Activated CD4-positive, alpha-beta T cell treated with anti-CD3 and anti-CD28 coated beads, Interleukin-2, amount 10 ng/mL, durations not matched to agents 7 days and 5 days (primary cell): ENCODE measurements at regions not wholly inside any gene's neighbourhood (a gene's known extent, or its start where the extent isn't known, plus 50 kb on each side); places are given as distances from the start of the nearest gene placed in this dataset.

Source experiments
- CTCF ChIA-PET: fragments of 350-600 bp; sonication (Branson Sonifier 250); formaldehyde crosslinking; loops from one replicate; lab custom pipeline; 2021; ENCODE audit warnings: antibody characterized with exemption; lab: Charles Lee
- POLR2A ChIA-PET: fragments of 350-600 bp; sonication (Branson Sonifier 250); formaldehyde crosslinking; loops from one replicate; lab custom pipeline; 2021; ENCODE audit warnings: antibody characterized with exemption; lab: Charles Lee
- DNase-seq: peaks from one replicate; pipeline ENCODE4 v3.0.0-alpha.2; 2020
- H3K27ac Mint-ChIP-seq: one replicate; pipeline ENCODE4 v1.8.0; 2021; ENCODE audit warnings: mild to moderate bottlenecking, moderate library complexity, mixed read lengths
- H3K27me3 Mint-ChIP-seq: one replicate; pipeline ENCODE4 v1.8.0; 2021; ENCODE audit warnings: mixed read lengths
- H3K36me3 Mint-ChIP-seq: one replicate; pipeline ENCODE4 v1.8.0; 2021; ENCODE audit warnings: low read depth, mixed read lengths
- H3K4me1 Mint-ChIP-seq: one replicate; pipeline ENCODE4 v1.8.0; 2021; ENCODE audit warnings: mixed read lengths
- H3K4me3 Mint-ChIP-seq: one replicate; pipeline ENCODE4 v1.8.0; 2021; ENCODE audit warnings: mild to moderate bottlenecking, moderate library complexity, mixed read lengths
- H3K9me3 Mint-ChIP-seq: one replicate; pipeline ENCODE4 v1.8.0; 2021; ENCODE audit warnings: mixed read lengths

DNA sequence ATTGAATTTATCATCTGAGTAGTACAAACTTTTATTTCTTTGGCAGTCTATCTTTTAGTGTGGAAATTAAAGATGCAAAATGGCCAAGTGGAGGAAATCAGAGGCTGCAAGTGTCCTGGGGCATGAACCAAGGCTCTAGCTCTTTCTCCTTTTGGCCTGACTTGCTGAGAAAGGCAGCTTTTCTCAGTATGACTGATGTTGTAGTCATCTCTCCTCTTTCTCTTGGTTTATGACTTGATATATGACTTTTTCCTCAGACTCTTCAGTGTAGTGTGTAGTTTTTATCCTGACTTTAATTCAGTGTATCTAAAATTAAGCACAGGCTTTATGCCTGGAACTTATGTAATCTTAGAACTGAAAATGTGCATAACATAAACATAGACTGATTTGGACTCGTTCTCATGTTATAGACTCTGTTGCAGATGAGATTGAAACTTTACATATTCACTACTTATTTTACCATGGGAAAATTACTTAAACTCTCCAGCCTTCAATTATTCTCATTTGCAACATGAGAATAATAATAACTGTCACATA, 65.7 kb downstream of the SLITRK5 start:
- Mint-ChIP-seq H3K4me3 (no peak overlapping the region), H3K4me1 (no peaks in the 10 kb centered on the region), H3K27ac (no peak overlapping the region), H3K27me3 (no peaks in the 10 kb centered on the region), H3K36me3 (no peaks in the 10 kb centered on the region), H3K9me3 (no peaks in the 10 kb centered on the region)
- DNase-seq = no peak
- CTCF ChIA-PET = no interaction called here
- POLR2A ChIA-PET = no interaction called here

DNA sequence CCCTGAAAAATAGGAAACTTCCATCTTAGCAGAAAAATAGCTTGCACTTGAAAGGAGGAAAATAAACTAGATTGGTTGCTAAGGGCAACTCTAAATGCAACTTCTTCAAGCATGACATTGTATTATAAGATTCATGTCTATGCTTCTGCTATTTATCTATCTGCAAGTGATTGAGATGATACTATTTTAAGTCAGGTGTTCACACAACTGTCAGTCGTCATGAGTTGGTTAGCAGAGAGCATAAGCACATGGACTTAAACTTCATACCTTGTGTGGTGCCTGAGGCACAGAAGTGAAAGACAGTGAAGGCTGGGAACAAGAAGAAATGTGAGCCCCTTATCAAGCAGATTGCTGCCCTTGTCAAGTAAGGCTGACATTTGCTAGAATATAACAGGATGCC, 82.9 kb downstream of the SLITRK5 start:
- H3K27ac Mint-ChIP-seq = no peak overlapping the region
- H3K27me3 Mint-ChIP-seq = no peaks in the 10 kb centered on the region
- POLR2A ChIA-PET = no interaction called here
- H3K4me1 Mint-ChIP-seq = no peaks in the 10 kb centered on the region
- no peak overlapping the region for H3K4me3 Mint-ChIP-seq
- DNase-seq = no peak
- no peaks in the 10 kb centered on the region for H3K9me3 Mint-ChIP-seq
- H3K36me3 Mint-ChIP-seq = no peaks in the 10 kb centered on the region
- CTCF ChIA-PET = no interaction called here

DNA sequence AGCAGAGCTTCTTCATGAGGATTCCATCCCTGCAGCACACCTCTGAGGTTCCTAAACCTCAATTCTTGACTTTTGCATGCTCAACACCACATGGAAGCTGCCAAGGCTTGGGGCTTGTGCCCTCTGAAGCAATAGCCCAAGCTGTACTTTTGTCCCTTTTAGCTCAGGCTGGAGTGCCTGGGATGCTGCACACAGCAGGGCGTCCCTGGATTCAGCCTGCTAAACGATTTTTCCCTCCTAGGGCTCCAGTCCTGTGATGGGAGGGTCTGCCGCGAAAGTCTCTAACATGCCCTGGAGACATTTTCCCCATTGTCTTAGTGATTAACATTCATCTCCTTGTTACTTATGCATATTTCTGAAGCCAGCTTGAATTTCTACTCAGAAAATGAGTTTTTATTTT, 98.3 kb downstream of the SLITRK5 start:
- CTCF ChIA-PET = no interaction called here
- no peaks in the 10 kb centered on the region for H3K9me3 Mint-ChIP-seq

DNA sequence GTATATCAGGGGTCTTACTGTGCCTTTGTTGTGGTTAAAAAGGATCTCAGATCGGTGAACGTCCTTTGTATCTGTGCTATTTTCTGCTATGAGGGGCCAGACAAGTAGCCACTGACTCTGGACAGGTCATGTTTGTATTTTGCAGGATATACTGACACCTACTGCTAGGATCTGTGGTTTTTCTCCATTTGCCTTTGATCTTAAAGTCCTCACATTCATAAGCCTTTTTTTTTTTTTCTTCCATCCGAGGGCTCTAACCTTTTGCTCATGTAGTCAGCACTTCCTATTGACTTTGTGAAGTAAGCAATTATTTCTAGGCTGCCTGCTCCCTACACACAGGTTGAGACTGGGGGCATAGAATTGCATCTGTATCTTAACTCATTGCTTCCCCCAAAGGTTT, 106.2 kb downstream of the SLITRK5 start:
- no peaks in the 10 kb centered on the region for H3K27me3 Mint-ChIP-seq
- POLR2A ChIA-PET = no interaction called here
- H3K9me3 Mint-ChIP-seq = no peaks in the 10 kb centered on the region

More for the DNA sequence above, 98.3 kb downstream of the SLITRK5 start:
- POLR2A ChIA-PET = no interaction called here
- Mint-ChIP-seq H3K4me3 (no peak overlapping the region), H3K4me1 (no peaks in the 10 kb centered on the region), H3K27ac (no peak overlapping the region), H3K27me3 (no peaks in the 10 kb centered on the region), H3K36me3 (no peaks in the 10 kb centered on the region)
- no peak for DNase-seq

DNA sequence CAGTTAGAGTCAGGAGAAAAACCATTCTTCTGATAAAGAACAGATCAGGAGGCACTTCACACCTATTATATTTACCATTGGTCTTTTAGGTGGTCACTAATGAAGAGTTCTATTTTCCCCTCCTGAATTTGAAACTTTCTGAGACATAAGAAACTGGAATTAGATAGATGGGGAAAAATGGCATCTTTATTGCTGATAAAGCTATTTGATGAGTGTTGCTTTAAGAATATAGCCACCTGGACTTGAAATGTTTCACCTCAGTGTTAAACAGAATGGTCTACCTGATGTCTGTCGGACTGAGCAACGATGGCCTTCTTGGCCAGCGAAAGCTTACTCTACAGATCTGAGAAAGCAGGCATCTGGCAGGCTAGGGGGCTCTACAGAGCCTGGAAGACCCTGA, 107.0 kb downstream of the SLITRK5 start:
- H3K27me3 Mint-ChIP-seq = no peaks in the 10 kb centered on the region
- no peak overlapping the region for H3K4me3 Mint-ChIP-seq
- H3K36me3 Mint-ChIP-seq = no peaks in the 10 kb centered on the region
- no peak for DNase-seq
- POLR2A ChIA-PET = no interaction called here
- H3K4me1 Mint-ChIP-seq = no peaks in the 10 kb centered on the region
- CTCF ChIA-PET = no interaction called here
- no peaks in the 10 kb centered on the region for H3K9me3 Mint-ChIP-seq
- no peak overlapping the region for H3K27ac Mint-ChIP-seq

More for the DNA sequence above, 106.2 kb downstream of the SLITRK5 start:
- Mint-ChIP-seq H3K4me3 (no peak overlapping the region), H3K4me1 (no peaks in the 10 kb centered on the region), H3K36me3 (no peaks in the 10 kb centered on the region), H3K27ac (no peak overlapping the region)
- no peak for DNase-seq
- CTCF ChIA-PET = no interaction called here

DNA sequence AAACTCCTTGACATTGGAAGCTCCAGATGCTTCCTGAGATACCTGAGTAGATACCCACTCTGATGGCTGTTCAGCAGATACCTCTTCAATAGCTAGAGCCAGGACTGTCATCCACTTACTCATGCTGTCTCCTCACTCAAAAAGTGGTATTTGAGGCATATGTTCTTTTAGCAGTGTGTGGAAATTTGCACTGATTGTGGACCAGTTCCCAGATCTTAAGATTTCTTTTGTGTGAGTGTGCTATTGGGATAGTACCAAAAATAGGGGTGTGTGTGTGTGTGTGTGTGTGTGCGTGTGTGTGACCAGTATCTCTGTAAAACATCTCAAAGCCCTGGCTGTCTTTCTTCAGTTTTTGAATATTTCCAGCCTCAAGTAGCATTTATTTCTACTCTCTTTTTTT, 108.3 kb downstream of the SLITRK5 start:
- Mint-ChIP-seq H3K4me1 (no peaks in the 10 kb centered on the region), H3K36me3 (no peaks in the 10 kb centered on the region), H3K27ac (no peak overlapping the region), H3K27me3 (no peaks in the 10 kb centered on the region), H3K4me3 (no peak overlapping the region), H3K9me3 (no peaks in the 10 kb centered on the region)
- ChIA-PET CTCF (no interaction called here), POLR2A (no interaction called here)
- no peak for DNase-seq

DNA sequence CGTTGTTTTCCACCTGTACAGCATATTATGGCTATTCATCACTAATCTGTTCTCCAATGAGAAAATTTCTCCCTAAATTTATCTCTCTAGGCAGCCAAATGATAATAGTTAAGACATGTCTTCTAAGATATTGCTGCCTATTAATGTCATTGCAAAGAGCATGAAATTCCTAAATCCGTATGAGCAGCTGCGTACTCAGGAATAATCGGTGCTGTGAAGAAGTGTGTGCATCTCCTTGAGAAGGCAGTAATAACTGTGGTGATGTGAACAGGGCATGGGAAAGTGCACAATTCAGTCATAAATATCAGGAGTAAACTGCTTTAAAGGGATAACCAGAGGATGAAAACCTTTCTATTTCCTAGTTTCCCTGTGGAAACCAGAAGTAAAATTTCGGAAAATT, 112.2 kb downstream of the SLITRK5 start:
- Mint-ChIP-seq H3K36me3 (no peaks in the 10 kb centered on the region), H3K27ac (no peak overlapping the region), H3K27me3 (no peaks in the 10 kb centered on the region), H3K4me1 (no peaks in the 10 kb centered on the region), H3K9me3 (no peaks in the 10 kb centered on the region), H3K4me3 (no peak overlapping the region)
- CTCF ChIA-PET = no interaction called here
- POLR2A ChIA-PET = no interaction called here
- DNase-seq = no peak

DNA sequence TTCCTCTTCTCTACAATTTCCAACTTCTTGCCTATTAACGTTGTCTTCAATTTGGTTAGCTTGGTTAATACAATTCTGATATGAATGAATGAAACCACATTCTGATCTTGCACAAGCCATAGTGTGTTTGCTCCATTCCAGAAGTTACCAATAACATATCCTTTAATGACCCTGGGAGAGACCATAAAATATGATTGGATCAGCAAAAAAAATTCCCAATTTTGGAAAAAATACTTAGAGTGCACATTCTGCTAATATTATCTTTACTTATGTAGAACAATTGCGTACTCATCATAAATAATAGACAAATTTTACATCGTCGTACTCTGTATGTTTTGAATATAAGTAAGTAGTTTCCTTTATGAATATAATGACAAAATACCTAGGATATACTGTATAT, 117.2 kb downstream of the SLITRK5 start:
- POLR2A ChIA-PET = no interaction called here
- H3K27me3 Mint-ChIP-seq = no peaks in the 10 kb centered on the region
- peaks cover 3% of the 10 kb centered on the region for H3K9me3 Mint-ChIP-seq
- H3K4me1 Mint-ChIP-seq = no peaks in the 10 kb centered on the region
- CTCF ChIA-PET = no interaction called here
- no peak overlapping the region for H3K27ac Mint-ChIP-seq
- no peak for DNase-seq
- H3K36me3 Mint-ChIP-seq = no peaks in the 10 kb centered on the region
- no peak overlapping the region for H3K4me3 Mint-ChIP-seq

DNA sequence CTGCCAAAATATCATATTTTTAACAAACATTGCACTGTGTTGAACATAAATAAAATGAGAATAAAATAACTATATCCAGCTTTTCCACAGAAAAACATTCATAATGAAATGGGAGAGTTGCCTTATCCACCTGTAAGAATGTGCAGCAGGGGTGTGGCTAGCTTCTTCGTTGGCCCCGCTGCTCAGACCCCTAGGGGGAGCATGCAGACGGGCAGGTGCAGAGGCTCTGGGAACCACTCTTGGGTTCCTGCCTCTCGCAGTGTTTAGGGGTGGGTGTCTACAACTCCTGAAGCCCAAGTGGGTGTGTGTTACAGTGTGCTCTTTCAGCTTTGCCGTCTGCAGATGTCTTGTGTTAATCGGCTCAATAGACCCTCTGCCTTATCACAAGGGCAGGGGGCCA, 121.7 kb downstream of the SLITRK5 start:
- Mint-ChIP-seq H3K27me3 (no peaks in the 10 kb centered on the region), H3K36me3 (no peaks in the 10 kb centered on the region), H3K4me3 (no peak overlapping the region), H3K9me3 (peaks cover 3% of the 10 kb centered on the region), H3K27ac (no peak overlapping the region), H3K4me1 (no peaks in the 10 kb centered on the region)
- no peak for DNase-seq
- CTCF ChIA-PET = no interaction called here
- POLR2A ChIA-PET = no interaction called here

DNA sequence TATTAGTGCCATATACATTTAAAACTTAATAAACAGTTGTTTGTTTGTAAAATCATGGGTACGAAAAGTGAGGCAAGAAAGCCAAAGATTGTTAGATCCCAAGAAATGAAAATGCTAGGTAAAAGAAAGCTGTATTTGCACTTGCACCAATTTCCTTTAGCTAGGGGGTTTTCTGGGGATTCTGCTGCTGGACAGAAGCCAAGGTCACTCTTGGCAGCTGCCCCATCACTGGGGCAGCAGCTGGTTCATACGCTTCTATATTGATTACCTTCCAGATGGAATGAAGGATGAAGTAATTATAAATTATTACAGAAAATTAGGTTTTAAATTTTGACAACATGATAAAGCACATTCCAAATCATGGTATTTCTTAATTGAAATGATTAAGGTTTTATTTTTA, 127.4 kb downstream of the SLITRK5 start:
- Mint-ChIP-seq H3K27me3 (no peaks in the 10 kb centered on the region), H3K4me1 (no peaks in the 10 kb centered on the region), H3K9me3 (no peaks in the 10 kb centered on the region), H3K27ac (no peak overlapping the region), H3K36me3 (no peaks in the 10 kb centered on the region), H3K4me3 (no peak overlapping the region)
- ChIA-PET CTCF (no interaction called here), POLR2A (no interaction called here)
- no peak for DNase-seq

DNA sequence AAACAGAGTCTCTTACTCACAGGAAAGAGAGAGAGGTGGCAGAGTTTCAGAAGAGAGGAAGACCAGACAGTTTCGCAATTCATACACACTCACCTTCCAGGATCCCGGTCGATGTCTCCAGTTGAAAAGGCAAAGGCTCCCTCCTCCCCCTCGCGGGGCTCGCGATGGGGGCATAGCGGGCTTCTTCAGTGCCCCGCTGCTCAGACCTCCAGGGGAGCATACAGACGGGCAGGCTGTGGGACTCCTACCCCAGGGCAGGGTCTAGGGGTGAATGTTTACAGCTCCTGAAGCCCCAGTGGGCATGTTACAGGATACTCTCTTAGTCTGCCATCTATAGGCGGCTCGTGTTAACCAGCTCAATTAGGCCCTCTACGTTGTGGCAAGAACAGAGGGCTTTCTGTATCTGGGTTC, 139.2 kb downstream of the SLITRK5 start:
- H3K4me3 Mint-ChIP-seq = no peak overlapping the region

DNA sequence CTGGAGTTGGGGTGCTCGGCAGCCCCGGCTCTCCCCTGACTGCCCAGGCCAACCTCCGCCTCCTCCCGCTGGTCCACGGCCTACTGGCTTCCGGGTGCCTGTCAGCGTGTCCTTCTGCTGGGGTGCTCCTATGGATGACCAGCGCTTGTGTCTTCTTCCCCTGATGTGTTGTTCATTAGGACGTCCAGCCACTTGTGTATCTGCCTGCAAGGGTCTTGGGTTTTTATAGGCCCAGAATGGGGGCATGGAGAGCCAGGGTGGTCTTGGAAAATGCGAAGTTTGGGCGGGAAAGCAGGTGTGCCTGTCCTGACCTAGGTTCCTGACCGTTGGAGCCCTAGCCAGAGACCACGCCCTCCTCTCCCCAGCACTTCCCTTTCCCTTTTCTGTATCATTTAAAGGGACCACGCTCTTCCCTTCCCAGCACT, 139.8 kb downstream of the SLITRK5 start:
- no peaks in the 10 kb centered on the region for H3K27me3 Mint-ChIP-seq
- H3K4me3 Mint-ChIP-seq = no peak overlapping the region
- DNase-seq = no peak
- ChIA-PET POLR2A (no interaction called here), CTCF (no interaction called here)
- H3K9me3 Mint-ChIP-seq = no peaks in the 10 kb centered on the region
- no peaks in the 10 kb centered on the region for H3K36me3 Mint-ChIP-seq
- no peak overlapping the region for H3K27ac Mint-ChIP-seq
- H3K4me1 Mint-ChIP-seq = no peaks in the 10 kb centered on the region

More for the DNA sequence above, 139.2 kb downstream of the SLITRK5 start:
- Mint-ChIP-seq H3K9me3 (no peaks in the 10 kb centered on the region), H3K36me3 (no peaks in the 10 kb centered on the region), H3K4me1 (no peaks in the 10 kb centered on the region), H3K27ac (no peak overlapping the region), H3K27me3 (no peaks in the 10 kb centered on the region)
- ChIA-PET CTCF (no interaction called here), POLR2A (no interaction called here)
- DNase-seq = no peak

DNA sequence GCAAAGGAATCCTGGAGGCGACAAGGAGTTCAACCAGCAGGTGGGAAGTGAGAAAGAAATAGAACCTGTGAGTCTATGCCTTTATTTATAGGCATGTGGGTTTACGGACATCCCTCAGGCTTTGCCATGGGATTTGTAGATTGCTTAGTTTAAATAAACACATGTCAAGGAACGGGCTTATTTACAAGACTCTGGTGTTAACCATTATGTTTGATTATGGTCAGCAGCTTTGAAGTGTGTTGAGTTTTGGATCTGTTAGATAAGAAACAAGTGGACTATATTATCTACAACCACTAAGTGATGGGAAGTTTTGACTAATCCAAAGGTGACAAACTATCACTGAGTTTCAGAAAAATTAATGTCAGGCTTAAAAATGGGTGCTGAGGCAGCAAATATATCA, 143.2 kb downstream of the SLITRK5 start:
- H3K4me1 Mint-ChIP-seq = no peaks in the 10 kb centered on the region
- no peak overlapping the region for H3K27ac Mint-ChIP-seq
- no peak overlapping the region for H3K4me3 Mint-ChIP-seq
- H3K9me3 Mint-ChIP-seq = no peaks in the 10 kb centered on the region
- DNase-seq = no peak
- ChIA-PET CTCF (no interaction called here), POLR2A (no interaction called here)
- H3K27me3 Mint-ChIP-seq = no peaks in the 10 kb centered on the region
- H3K36me3 Mint-ChIP-seq = no peaks in the 10 kb centered on the region

DNA sequence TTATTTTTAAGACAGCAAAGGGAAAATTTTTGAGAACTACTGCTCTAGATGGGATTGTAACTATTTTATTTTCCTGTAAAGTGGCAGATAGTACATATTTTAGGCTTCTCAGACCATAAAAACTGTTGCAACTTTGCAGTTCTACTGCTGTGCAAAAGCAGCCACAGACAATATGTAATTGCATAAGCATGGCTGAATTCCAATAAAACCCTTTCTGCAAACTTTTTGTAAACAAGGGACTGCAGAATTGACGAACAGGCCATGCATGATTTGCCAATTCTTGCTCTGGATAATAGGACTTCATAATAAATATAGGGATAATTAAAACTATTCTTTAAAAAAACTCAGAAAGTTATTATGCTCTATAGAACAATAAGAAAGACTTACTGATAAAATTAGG, 149.1 kb downstream of the SLITRK5 start:
- H3K9me3 Mint-ChIP-seq = no peaks in the 10 kb centered on the region
- no peak overlapping the region for H3K27ac Mint-ChIP-seq
- DNase-seq = no peak
- H3K36me3 Mint-ChIP-seq = no peaks in the 10 kb centered on the region
- no peaks in the 10 kb centered on the region for H3K27me3 Mint-ChIP-seq
- POLR2A ChIA-PET = no interaction called here
- CTCF ChIA-PET = no interaction called here
- no peaks in the 10 kb centered on the region for H3K4me1 Mint-ChIP-seq
- no peak overlapping the region for H3K4me3 Mint-ChIP-seq
